ENCODE measurements at regions not wholly inside any gene's neighbourhood (a gene's known extent, or its start where the extent isn't known, plus 50 kb on each side); places are given as distances from the start of the nearest gene placed in this dataset.

GRCh38 chr10:107880185-107880584 is 715.7 kb upstream of the SORCS1 start:
- H3K9me3 ChIP-seq: no peaks in the 10 kb centered on the region
- no peaks in the 10 kb centered on the region for H3K27me3 ChIP-seq
- no peak for DNase-seq
- intact Hi-C loops (cut with DNase I; ENCODE audit: low total_unique reads): no loop called here
- H3K4me3 ChIP-seq: no peak overlapping the region
- H3K4me1 ChIP-seq: no peaks in the 10 kb centered on the region
- no peak overlapping the region for H3K27ac ChIP-seq
- TF ChIP-seq CTCF (IDR thresholded peaks at IDR 0.05) (no peak), POLR2A (IDR thresholded peaks at IDR 0.05) (no peak)
- H3K36me3 ChIP-seq: no peaks in the 10 kb centered on the region

- no peaks in the 10 kb centered on the region for H3K4me1 ChIP-seq
- H3K4me3 ChIP-seq: no peak overlapping the region
- intact Hi-C loops (cut with DNase I; ENCODE audit: low total_unique reads): no loop called here
- no peaks in the 10 kb centered on the region for H3K36me3 ChIP-seq
- DNase-seq: no peak
- no peak overlapping the region for H3K27ac ChIP-seq
- no peaks in the 10 kb centered on the region for H3K27me3 ChIP-seq
- H3K9me3 ChIP-seq: no peaks in the 10 kb centered on the region
- TF ChIP-seq CTCF (IDR thresholded peaks at IDR 0.05) (no peak), POLR2A (IDR thresholded peaks at IDR 0.05) (no peak)
Observed at GRCh38 chr10:107873007-107873406, 708.5 kb upstream of the SORCS1 start.

DNA sequence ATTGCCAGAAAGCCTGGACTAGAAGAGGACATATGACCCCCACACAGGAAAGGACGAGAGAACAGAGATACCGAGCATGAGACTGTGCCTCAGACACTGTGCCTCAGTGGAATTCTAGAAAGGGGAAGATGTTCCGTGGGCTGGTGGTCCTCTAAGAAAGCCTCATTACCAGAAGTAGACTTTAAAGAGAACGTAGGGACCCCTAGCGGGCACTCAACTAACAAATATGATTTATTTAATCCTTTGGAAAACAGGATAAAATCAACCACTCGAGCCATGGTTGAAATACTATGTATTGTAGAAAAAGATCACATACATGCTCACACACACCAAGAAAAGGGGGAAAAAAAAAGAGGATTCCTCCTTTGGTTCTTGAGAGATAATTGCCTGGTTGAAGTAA is 701.2 kb upstream of the SORCS1 start:
- Histone ChIP-seq H3K27ac (no peak overlapping the region), H3K9me3 (no peaks in the 10 kb centered on the region)

DNA sequence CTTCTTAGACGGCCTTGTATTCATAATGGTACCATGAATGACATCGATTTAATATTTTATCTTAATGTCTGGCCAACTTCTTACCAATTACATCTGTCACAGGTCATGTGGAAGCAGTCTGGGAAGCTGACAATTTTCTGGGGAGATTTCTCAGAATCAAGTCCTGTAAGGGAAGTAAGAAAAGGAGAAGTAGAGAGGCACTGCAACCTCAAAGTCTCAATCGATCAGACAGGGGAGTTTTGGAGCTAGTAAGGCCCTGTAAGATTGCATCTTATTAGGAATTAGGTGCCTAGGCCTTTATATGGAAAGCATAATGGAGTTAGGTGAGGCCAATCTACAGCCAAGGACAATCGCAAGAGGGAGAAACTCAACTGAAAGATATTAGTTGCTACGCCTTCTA is 694.6 kb upstream of the SORCS1 start:
- DNase-seq: no peak
- Histone ChIP-seq H3K4me3 (no peak overlapping the region), H3K9me3 (no peaks in the 10 kb centered on the region), H3K36me3 (no peaks in the 10 kb centered on the region), H3K27me3 (no peaks in the 10 kb centered on the region), H3K27ac (no peak overlapping the region), H3K4me1 (no peaks in the 10 kb centered on the region)
- no peak for TF ChIP-seq CTCF (IDR thresholded peaks at IDR 0.05)
- TF ChIP-seq POLR2A (IDR thresholded peaks at IDR 0.05): no peak
- intact Hi-C loops (cut with DNase I; ENCODE audit: low total_unique reads): no loop called here

More for the DNA sequence above, 701.2 kb upstream of the SORCS1 start:
- TF ChIP-seq POLR2A (IDR thresholded peaks at IDR 0.05): no peak
- no peak for TF ChIP-seq CTCF (IDR thresholded peaks at IDR 0.05)
- no peaks in the 10 kb centered on the region for H3K4me1 ChIP-seq
- H3K27me3 ChIP-seq: no peaks in the 10 kb centered on the region
- no peaks in the 10 kb centered on the region for H3K36me3 ChIP-seq
- intact Hi-C loops (cut with DNase I; ENCODE audit: low total_unique reads): no loop called here
- H3K4me3 ChIP-seq: no peak overlapping the region
- no peak for DNase-seq

DNA sequence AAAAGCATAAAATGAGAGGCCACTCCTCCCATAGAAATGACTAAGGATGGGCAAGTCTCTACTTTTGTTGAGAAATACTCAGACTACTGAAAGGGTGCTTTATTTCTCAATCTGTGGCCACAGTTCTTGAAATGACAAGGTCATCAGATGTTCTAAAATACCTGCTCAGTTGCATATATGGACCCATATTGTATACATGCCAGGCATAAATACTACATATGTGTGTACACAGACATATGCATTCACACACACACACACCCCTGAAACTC is 691.5 kb upstream of the SORCS1 start:
- Histone ChIP-seq H3K36me3 (no peaks in the 10 kb centered on the region), H3K27ac (no peak overlapping the region), H3K4me1 (no peaks in the 10 kb centered on the region), H3K4me3 (no peak overlapping the region), H3K27me3 (no peaks in the 10 kb centered on the region), H3K9me3 (no peaks in the 10 kb centered on the region)
- intact Hi-C loops (cut with DNase I; ENCODE audit: low total_unique reads): no loop called here
- TF ChIP-seq POLR2A (IDR thresholded peaks at IDR 0.05): no peak
- no peak for TF ChIP-seq CTCF (IDR thresholded peaks at IDR 0.05)
- DNase-seq: no peak

Measured in uterus (tissue), 3 donors.